HG02870 (cell line): ENCODE measurements at regions not wholly inside any gene's neighbourhood (a gene's known extent, or its start where the extent isn't known, plus 50 kb on each side); places are given as distances from the start of the nearest gene placed in this dataset.

Source experiments
- ATAC-seq: cut with Tn5 transposase; IDR thresholded peaks from one replicate; pipeline ENCODE4 v1.9.1; 2021; ENCODE audit warnings: mild to moderate bottlenecking, moderate library complexity; ENCODE audit not compliant: unreplicated experiment

DNA sequence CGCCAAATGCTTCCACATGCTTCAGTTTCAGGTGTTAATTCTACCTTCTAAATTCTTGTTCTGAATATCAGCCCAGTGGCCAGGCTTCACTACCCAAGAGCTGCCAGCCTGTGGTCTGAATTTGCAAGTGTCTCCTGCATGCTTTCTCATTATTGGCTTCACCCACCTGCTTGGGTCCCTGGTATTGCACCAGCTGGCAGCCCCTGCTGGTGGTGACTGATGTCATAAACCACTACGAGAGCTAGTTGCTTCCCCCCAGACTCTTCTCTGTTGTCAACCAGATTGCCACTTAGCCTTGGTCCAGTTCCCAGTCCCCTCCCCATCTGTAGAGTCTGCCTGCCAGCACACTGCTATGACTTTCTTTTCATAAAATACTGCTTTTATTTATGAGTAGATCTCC is 197.7 kb upstream of the DUSP10 start:
- peak; percentile 44 for ATAC-seq

DNA sequence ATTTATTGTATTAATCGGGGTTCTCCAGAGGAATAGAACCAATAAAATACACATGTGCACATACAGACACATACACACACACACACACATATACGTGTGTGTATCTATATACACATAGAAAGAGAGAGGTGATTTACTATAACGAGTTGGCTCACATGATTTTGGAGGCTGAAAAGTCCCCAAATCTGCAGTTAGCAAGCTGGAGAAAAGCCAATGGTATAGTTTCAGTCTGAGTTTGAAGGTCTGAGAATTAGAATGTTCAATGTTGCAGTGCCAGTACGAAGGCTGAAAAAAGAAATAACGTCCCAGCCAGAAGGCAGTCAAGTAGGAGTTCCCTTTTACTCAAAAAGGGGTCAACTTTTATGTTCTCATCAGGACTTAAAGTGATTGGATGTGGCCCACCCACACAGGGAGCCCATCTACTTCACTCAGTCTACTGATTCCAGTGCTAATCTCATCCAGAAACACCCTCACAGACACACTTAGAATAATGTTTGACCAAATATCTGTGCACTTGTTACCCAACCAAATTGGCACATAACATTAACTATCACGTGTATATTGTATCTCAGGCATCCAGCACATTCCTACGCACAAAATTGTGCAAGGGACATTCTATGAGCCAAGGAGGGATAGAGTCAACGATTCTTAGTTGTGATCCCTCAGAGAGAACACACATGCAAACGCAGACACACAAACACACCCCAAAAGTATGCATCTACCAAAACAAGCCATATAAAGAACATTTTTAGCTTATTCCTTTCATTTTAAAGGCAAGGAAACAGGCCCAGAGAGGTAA is 195.5 kb upstream of the DUSP10 start:
- peak; percentile 63 for ATAC-seq

DNA sequence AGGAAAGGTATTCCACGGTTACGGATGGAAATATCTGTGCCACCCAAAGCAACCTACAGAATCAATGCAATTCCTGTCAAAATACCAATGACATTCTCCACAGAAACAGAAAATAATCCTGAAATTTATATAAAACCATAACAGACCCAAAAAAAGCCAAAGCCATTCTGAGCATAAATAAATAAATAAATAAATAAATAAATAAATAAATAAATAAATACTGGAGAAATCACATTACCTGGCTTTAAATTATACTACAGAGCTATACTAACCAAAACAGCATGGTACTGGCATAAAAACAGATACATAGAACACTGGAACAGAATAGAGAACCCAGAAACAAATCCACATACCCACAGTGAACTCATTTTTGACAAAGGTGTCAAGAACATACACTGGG is 191.9 kb upstream of the DUSP10 start:
- no peak for ATAC-seq

GRCh38 chr1:221926441-221926840 is 184.6 kb upstream of the DUSP10 start:
- ATAC-seq, result no peak

- no peak for ATAC-seq
Observed at GRCh38 chr1:221925947-221926346, 184.1 kb upstream of the DUSP10 start.

DNA sequence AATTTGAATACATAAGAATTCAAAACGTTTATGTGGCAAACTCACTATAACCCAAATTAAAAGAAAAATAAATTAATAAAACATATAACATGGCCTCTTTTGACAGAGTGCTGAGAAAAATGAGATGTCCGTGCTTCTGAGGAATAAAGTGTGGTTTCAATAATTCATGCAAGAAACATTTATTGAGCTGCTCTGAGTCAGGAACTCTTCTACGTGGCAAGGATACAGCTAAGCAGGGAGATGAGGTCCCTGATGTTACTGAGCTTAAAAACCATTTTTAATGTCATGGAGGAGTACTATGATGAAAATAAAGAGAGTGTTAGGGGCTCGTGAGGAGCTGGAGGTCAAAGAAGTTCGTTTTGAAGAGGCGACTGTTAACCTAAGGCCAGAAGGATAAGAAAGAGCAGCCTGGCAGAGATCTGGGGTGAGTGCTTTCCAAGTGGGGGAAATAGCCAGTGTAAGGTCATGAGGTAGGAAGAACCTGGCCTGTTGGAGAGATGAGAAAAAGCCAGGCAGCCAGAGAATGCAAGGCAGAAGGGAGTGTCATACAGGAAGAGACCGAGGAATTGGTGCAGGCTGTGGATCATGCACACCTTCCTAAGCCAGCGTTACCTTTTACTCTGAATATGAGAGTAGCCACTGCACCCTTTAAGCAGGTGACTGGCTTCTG is 182.2 kb upstream of the DUSP10 start:
- no peak for ATAC-seq

GRCh38 chr1:221921936-221922335 is 180.0 kb upstream of the DUSP10 start:
- ATAC-seq, result no peak

- no peak for ATAC-seq
Observed at GRCh38 chr1:221919743-221920142, 177.9 kb upstream of the DUSP10 start.

GRCh38 chr1:221919341-221919740 is 177.5 kb upstream of the DUSP10 start:
- ATAC-seq, result no peak

DNA sequence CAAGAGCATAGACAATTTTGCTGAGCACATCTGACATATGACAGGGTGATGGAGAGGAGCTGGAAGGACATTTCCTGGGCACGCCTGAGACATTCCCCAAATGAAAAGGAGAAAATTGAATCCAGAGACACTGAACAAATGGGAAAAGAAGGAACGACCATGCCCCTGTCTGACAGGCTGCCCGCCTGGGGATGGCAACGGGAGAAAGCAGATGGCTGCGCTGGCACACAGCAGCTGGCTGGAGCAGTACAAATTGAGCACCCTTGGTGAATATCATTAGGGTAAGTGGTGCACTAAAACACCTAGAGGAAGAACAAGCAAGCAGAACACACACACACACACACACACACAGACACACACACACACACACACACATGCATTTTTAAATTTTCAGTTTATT is 174.3 kb upstream of the DUSP10 start:
- no peak for ATAC-seq

- ATAC-seq, result no peak
Observed at GRCh38 chr1:221915764-221916163, 173.9 kb upstream of the DUSP10 start.

- ATAC-seq, result no peak
Observed at GRCh38 chr1:221913351-221913892, 171.5 kb upstream of the DUSP10 start.

GRCh38 chr1:221912230-221912629 is 170.3 kb upstream of the DUSP10 start:
- ATAC-seq, result no peak

GRCh38 chr1:221911714-221912113 is 169.8 kb upstream of the DUSP10 start:
- peak; percentile 70 for ATAC-seq

DNA sequence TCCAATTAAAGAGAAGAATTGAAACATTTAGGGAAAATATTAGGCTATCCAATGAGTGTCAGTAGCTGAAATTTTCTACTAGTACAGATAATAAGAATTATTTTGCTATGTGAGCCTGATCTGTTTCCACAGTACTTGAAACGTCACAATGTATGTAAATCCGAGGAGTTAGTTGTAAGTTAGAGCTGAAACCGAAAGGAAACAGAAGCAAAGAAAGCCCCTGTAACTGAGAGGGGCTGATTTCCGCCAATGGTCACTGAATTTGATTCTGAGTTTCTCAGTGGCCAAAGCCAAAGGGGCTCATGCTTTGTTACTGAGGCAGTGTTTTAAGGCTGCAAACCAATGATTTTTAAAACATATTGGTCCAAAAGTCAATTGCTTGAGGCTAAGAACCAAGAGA is 168.3 kb upstream of the DUSP10 start:
- peak; percentile 70 for ATAC-seq

DNA sequence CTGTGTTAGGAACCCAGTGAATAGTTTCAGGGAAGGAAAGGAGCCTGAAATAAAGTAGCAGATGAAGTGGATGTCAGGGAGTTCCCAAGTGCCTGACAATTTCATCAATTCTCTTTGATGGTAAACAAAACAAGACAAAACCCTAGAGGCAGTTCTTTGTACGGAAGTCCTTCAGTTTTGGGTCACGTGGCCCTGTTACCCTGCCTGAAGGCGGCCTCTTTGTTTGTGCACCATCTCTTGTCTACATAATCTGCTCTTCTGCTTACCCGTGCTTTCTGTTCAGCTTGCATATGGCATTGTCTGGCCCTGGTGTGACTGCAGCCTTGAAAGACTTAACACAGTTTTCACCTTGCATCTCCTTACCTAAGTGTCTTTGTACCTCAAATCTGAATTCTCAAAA is 166.7 kb upstream of the DUSP10 start:
- ATAC-seq, result no peak

- no peak for ATAC-seq
Observed at GRCh38 chr1:221907166-221907932, 165.5 kb upstream of the DUSP10 start.

GRCh38 chr1:221905802-221906201 is 163.9 kb upstream of the DUSP10 start:
- ATAC-seq, result no peak

GRCh38 chr1:221904319-221904718 is 162.4 kb upstream of the DUSP10 start:
- ATAC-seq, result no peak

DNA sequence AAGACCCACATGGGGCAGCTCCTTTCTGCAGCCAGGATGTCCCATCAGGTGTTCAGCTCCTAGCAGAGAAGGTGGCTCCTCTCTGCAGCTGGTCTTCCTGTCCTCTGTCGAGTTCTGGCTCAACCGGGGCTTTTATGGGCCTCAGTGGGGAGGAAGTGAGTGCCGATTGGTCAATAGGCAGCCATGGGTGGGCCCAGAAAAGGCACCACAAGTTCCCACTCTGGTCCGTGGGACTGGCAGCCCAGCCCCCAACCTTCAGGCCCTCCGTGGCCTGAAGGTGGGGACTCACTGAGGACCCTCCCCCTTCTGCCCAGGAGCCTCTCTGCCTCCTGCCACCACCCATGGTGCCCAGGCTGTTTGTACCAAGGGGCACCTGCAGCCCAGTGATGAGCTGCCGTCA is 161.7 kb upstream of the DUSP10 start:
- ATAC-seq, result no peak

- ATAC-seq, result no peak
Observed at GRCh38 chr1:221902961-221903360, 161.1 kb upstream of the DUSP10 start.
